ENCODE measurements at regions not wholly inside any gene's neighbourhood (a gene's known extent, or its start where the extent isn't known, plus 50 kb on each side); places are given as distances from the start of the nearest gene placed in this dataset.

DNA sequence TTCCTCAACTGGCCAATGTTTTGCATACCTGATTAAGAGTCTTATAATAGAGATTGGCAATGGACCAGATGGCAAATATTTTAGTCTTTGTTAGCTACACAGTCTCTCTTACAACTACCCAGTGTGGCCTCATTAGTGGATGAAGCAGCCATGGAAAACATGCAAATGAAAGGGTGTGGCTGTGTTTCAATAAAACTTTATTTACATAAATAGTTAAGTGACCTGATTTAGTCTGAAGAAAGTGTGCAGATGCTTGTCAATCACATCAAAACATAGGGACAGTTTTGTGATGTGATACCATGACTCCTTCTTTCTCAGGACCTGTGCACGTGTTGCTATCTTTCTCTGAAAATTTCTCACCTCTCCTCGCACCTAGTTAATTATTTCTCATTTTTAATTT, 309.8 kb upstream of the GRM7 start:
- Histone ChIP-seq H3K4me1 (no peaks in the 10 kb centered on the region), H3K9me3 (0 out of 3 replicates have a peak, but pooled peaks cover 6% of the 10 kb centered on the region), H3K4me2 (no peak overlapping the region), H3K4me3 (no peak overlapping the region), H3K27ac (no peak overlapping the region)
- no peak for ATAC-seq
- POLR2A ChIA-PET = no interaction called here
- TF ChIP-seq EP300 (IDR thresholded peaks at IDR 0.05) = no peak
- no peak for TF ChIP-seq NFE2L2 (conservative IDR thresholded peaks at IDR 0.05; ENCODE audit: low read length)
- TF ChIP-seq CHD4 (IDR thresholded peaks at IDR 0.05; ENCODE audit: borderline replicate concordance) = no peak
- TF ChIP-seq RNF2 (IDR thresholded peaks at IDR 0.05; ENCODE audit: borderline replicate concordance, low read depth) = no peak
- TF ChIP-seq RAD21 (conservative IDR thresholded peaks at IDR 0.05 in 1 of 2, IDR thresholded peaks at IDR 0.05 in 1 of 2) = no peak
- no peak for TF ChIP-seq MAZ (IDR thresholded peaks at IDR 0.05; ENCODE audit: borderline replicate concordance, low read depth, low read length)
- no peak for TF ChIP-seq EHF (CRISPR knock-in tag; IDR thresholded peaks at IDR 0.05)
- no peak for TF ChIP-seq KDM5A (IDR thresholded peaks at IDR 0.05)
- no peak for TF ChIP-seq ZNF302 (CRISPR knock-in tag; IDR thresholded peaks at IDR 0.05)
- no peak for TF ChIP-seq USF2 (IDR thresholded peaks at IDR 0.05)
- TF ChIP-seq JUN (IDR thresholded peaks at IDR 0.05) = no peak
- TF ChIP-seq E2F6 (IDR thresholded peaks at IDR 0.05; ENCODE audit: borderline replicate concordance, low read depth) = no peak
- no peak for TF ChIP-seq HDAC2 (IDR thresholded peaks at IDR 0.05)
- TF ChIP-seq, protein P1, sequence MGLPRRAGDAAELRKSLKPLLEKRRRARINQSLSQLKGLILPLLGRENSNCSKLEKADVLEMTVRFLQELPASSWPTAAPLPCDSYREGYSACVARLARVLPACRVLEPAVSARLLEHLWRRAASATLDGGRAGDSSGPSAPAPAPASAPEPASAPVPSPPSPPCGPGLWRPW (IDR thresholded peaks at IDR 0.05) = no peak
- TF ChIP-seq REST (IDR thresholded peaks at IDR 0.05) = no peak
- WGBS (ENCODE audit: missing lambda C conversion rate) = 4% methylated on average over 2 of the region's 2 CpGs
- no peak for FAIRE-seq
- no peak for DNase-seq (ENCODE audit: low read depth in 1 of 2, low spot score in 1 of 2)
- CTCF ChIA-PET = no interaction called here

GRCh38 chr3:6560259-6560658, 300.7 kb upstream of the GRM7 start:
- no peak for TF ChIP-seq MAZ (IDR thresholded peaks at IDR 0.05; ENCODE audit: borderline replicate concordance, low read depth, low read length)
- TF ChIP-seq, protein P2, sequence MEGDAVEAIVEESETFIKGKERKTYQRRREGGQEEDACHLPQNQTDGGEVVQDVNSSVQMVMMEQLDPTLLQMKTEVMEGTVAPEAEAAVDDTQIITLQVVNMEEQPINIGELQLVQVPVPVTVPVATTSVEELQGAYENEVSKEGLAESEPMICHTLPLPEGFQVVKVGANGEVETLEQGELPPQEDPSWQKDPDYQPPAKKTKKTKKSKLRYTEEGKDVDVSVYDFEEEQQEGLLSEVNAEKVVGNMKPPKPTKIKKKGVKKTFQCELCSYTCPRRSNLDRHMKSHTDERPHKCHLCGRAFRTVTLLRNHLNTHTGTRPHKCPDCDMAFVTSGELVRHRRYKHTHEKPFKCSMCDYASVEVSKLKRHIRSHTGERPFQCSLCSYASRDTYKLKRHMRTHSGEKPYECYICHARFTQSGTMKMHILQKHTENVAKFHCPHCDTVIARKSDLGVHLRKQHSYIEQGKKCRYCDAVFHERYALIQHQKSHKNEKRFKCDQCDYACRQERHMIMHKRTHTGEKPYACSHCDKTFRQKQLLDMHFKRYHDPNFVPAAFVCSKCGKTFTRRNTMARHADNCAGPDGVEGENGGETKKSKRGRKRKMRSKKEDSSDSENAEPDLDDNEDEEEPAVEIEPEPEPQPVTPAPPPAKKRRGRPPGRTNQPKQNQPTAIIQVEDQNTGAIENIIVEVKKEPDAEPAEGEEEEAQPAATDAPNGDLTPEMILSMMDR (IDR thresholded peaks at IDR 0.05) = no peak
- TF ChIP-seq CHD2 (IDR thresholded peaks at IDR 0.05; ENCODE audit: low read length, partially characterized antibody) = no peak
- no peak for TF ChIP-seq ZSCAN20 (CRISPR knock-in tag; IDR thresholded peaks at IDR 0.05)
- TF ChIP-seq SMC3 (IDR thresholded peaks at IDR 0.05) = no peak
- TF ChIP-seq RNF2 (IDR thresholded peaks at IDR 0.05; ENCODE audit: borderline replicate concordance, low read depth) = no peak
- no peak for TF ChIP-seq JUN (IDR thresholded peaks at IDR 0.05)
- TF ChIP-seq FOXS1 (CRISPR knock-in tag; IDR thresholded peaks at IDR 0.05) = no peak
- no peak for TF ChIP-seq POLR2AphosphoS2 (conservative IDR thresholded peaks at IDR 0.05; ENCODE audit: low read length)
- TF ChIP-seq EP300 (IDR thresholded peaks at IDR 0.05) = no peak
- TF ChIP-seq PHF8 (IDR thresholded peaks at IDR 0.05; ENCODE audit: borderline replicate concordance, low read depth) = no peak
- no peak for TF ChIP-seq ZC3H11A (IDR thresholded peaks at IDR 0.05)
- TF ChIP-seq, protein P1 (IDR thresholded peaks at IDR 0.05) = no peak
- TF ChIP-seq, protein P3, sequence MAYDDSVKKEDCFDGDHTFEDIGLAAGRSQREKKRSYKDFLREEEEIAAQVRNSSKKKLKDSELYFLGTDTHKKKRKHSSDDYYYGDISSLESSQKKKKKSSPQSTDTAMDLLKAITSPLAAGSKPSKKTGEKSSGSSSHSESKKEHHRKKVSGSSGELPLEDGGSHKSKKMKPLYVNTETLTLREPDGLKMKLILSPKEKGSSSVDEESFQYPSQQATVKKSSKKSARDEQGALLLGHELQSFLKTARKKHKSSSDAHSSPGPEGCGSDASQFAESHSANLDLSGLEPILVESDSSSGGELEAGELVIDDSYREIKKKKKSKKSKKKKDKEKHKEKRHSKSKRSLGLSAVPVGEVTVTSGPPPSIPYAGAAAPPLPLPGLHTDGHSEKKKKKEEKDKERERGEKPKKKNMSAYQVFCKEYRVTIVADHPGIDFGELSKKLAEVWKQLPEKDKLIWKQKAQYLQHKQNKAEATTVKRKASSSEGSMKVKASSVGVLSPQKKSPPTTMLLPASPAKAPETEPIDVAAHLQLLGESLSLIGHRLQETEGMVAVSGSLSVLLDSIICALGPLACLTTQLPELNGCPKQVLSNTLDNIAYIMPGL (CRISPR knock-in tag; IDR thresholded peaks at IDR 0.05; ENCODE audit: borderline replicate concordance) = no peak
- TF ChIP-seq SREBF2 (IDR thresholded peaks at IDR 0.05) = no peak
- TF ChIP-seq HOXB5 (CRISPR knock-in tag; IDR thresholded peaks at IDR 0.05) = no peak
- no peak for TF ChIP-seq FOSB (CRISPR knock-in tag; IDR thresholded peaks at IDR 0.05)
- TF ChIP-seq MAFK (IDR thresholded peaks at IDR 0.05; ENCODE audit: partially characterized antibody) = no peak
- no peak for TF ChIP-seq BHLHE40 (IDR thresholded peaks at IDR 0.05; ENCODE audit: low read depth, low read length)
- no peak overlapping the region for H3K4me3 ChIP-seq
- H3K27ac ChIP-seq = no peak overlapping the region
- ATAC-seq (no peak), DNase-seq (ENCODE audit: low read depth in 1 of 2, low spot score in 1 of 2) (no peak), FAIRE-seq (no peak)
- ChIA-PET CTCF (no interaction called here), POLR2A (no interaction called here)
- H3K4me1 ChIP-seq = no peaks in the 10 kb centered on the region
- no peak overlapping the region for H3K4me2 ChIP-seq
- no peaks in the 10 kb centered on the region; the same call in 2 of the 3 replicates for H3K9me3 ChIP-seq
- WGBS (ENCODE audit: missing lambda C conversion rate) = 13% methylated on average over 6 of the region's 6 CpGs

All from A549 (cell line).